ENCODE measurements at regions not wholly inside any gene's neighbourhood (a gene's known extent, or its start where the extent isn't known, plus 50 kb on each side); places are given as distances from the start of the nearest gene placed in this dataset.

GRCh38 chr3:154542837-154543236 lies 112.8 kb upstream of the GPR149 start:
- Histone ChIP-seq H4K20me1 (ENCODE audit: control insufficient read depth, insufficient read depth, low read length, poor library complexity, severe bottlenecking) (no peaks in the 10 kb centered on the region), H3K4me2 (replicated peaks; ENCODE audit: low read depth, low read length, poor library complexity, severe bottlenecking) (no peak overlapping the region), H3K9me3 (ENCODE audit: control extremely low read depth in 1 of 3, control insufficient read depth in 2 of 3, insufficient read depth in 1 of 3, low read length in 2 of 3) (no peaks in the 10 kb centered on the region), H3K79me2 (ENCODE audit: control insufficient read depth, insufficient read depth, low read length) (no peaks in the 10 kb centered on the region), H3K36me3 (replicated peaks in 1 of 2; ENCODE audit: control extremely low read depth in 1 of 2, control insufficient read depth in 1 of 2, extremely low read depth in 1 of 2, insufficient read depth in 2 of 2, low read length in 1 of 2) (no peaks in the 10 kb centered on the region), H3K27ac (ENCODE audit: low read length in 2 of 2) (no peak overlapping the region), H2AFZ (ENCODE audit: insufficient read depth, low read depth, low read length, poor library complexity, severe bottlenecking) (no peak overlapping the region), H3K4me1 (ENCODE audit: control insufficient read depth in 2 of 2, insufficient read depth in 2 of 2, low read length in 2 of 2) (no peaks in the 10 kb centered on the region), H3K4me3 (ENCODE audit: control extremely low read depth in 1 of 5, extremely low read depth in 1 of 5, insufficient read depth in 1 of 5, low read depth in 2 of 5, low read length in 4 of 5) (no peak overlapping the region), H3K9ac (ENCODE audit: low read length) (no peak overlapping the region), H3K27me3 (replicated peaks in 1 of 4; ENCODE audit: control extremely low read depth in 1 of 4, control insufficient read depth in 3 of 4, insufficient read depth in 4 of 4, low read length in 3 of 4) (no peaks in the 10 kb centered on the region)
- TF ChIP-seq CTCF (IDR thresholded peaks at IDR 0.05) (no peak), EZH2 (IDR thresholded peaks at IDR 0.05; ENCODE audit: borderline replicate concordance, insufficient read depth, low read depth, low read length, poor library complexity, severe bottlenecking) (no peak)
- no peak for ATAC-seq (ENCODE audit: low read depth)
- H3K9me3 Mint-ChIP-seq (ENCODE audit: insufficient read depth): no peaks in the 10 kb centered on the region
- no peaks in the 10 kb centered on the region for H3K4me1 Mint-ChIP-seq
- WGBS (ENCODE audit: insufficient coverage): 80% methylated on average over 1 of the region's 3 CpGs
- no peaks in the 10 kb centered on the region for H3K27me3 Mint-ChIP-seq
- no peak for DNase-seq
- no peak overlapping the region for H3K4me3 Mint-ChIP-seq
- H3K27ac Mint-ChIP-seq: no peak overlapping the region
- CTCF ChIA-PET: no interaction called here
- intact Hi-C loops (cut with micrococcal nuclease): no loop called here
- POLR2A ChIA-PET: no interaction called here

- no peaks in the 10 kb centered on the region for H3K36me3 ChIP-seq (replicated peaks in 1 of 2; ENCODE audit: control extremely low read depth in 1 of 2, control insufficient read depth in 1 of 2, extremely low read depth in 1 of 2, insufficient read depth in 2 of 2, low read length in 1 of 2)
- H3K9me3 Mint-ChIP-seq (ENCODE audit: insufficient read depth): no peaks in the 10 kb centered on the region
Measured at GRCh38 chr3:154540950-154541604, 111.1 kb upstream of the GPR149 start.

More at GRCh38 chr3:154540950-154541604, 111.1 kb upstream of the GPR149 start:
- H3K79me2 ChIP-seq (ENCODE audit: control insufficient read depth, insufficient read depth, low read length): no peaks in the 10 kb centered on the region
- H3K9me3 ChIP-seq (ENCODE audit: control extremely low read depth in 1 of 3, control insufficient read depth in 2 of 3, insufficient read depth in 1 of 3, low read length in 2 of 3): no peaks in the 10 kb centered on the region
- intact Hi-C loops (cut with micrococcal nuclease): no loop called here
- H3K4me2 ChIP-seq (replicated peaks; ENCODE audit: low read depth, low read length, poor library complexity, severe bottlenecking): no peak overlapping the region
- H3K4me1 ChIP-seq (ENCODE audit: control insufficient read depth in 2 of 2, insufficient read depth in 2 of 2, low read length in 2 of 2): no peaks in the 10 kb centered on the region
- no peaks in the 10 kb centered on the region for H4K20me1 ChIP-seq (ENCODE audit: control insufficient read depth, insufficient read depth, low read length, poor library complexity, severe bottlenecking)
- Mint-ChIP-seq H3K27me3 (no peaks in the 10 kb centered on the region), H3K27ac (no peak overlapping the region), H3K4me1 (no peaks in the 10 kb centered on the region), H3K4me3 (no peak overlapping the region)
- no peak overlapping the region for H2AFZ ChIP-seq (ENCODE audit: insufficient read depth, low read depth, low read length, poor library complexity, severe bottlenecking)
- no peak overlapping the region for H3K9ac ChIP-seq (ENCODE audit: low read length)
- DNase-seq: no peak
- ChIA-PET POLR2A (no interaction called here), CTCF (no interaction called here)
- no CpG with 5 or more reads among the region's 2 CpGs for WGBS (ENCODE audit: insufficient coverage)
- no peak for ATAC-seq (ENCODE audit: low read depth)
- no peak overlapping the region for H3K27ac ChIP-seq (ENCODE audit: low read length in 2 of 2)
- no peak for TF ChIP-seq CTCF (IDR thresholded peaks at IDR 0.05)
- no peak for TF ChIP-seq EZH2 (IDR thresholded peaks at IDR 0.05; ENCODE audit: borderline replicate concordance, insufficient read depth, low read depth, low read length, poor library complexity, severe bottlenecking)
- H3K27me3 ChIP-seq (replicated peaks in 1 of 4; ENCODE audit: control extremely low read depth in 1 of 4, control insufficient read depth in 3 of 4, insufficient read depth in 4 of 4, low read length in 3 of 4): no peaks in the 10 kb centered on the region
- H3K4me3 ChIP-seq (ENCODE audit: control extremely low read depth in 1 of 5, extremely low read depth in 1 of 5, insufficient read depth in 1 of 5, low read depth in 2 of 5, low read length in 4 of 5): no peak overlapping the region

All from B cell (primary cell).